ENCODE measurements at regions not wholly inside any gene's neighbourhood (a gene's known extent, or its start where the extent isn't known, plus 50 kb on each side); places are given as distances from the start of the nearest gene placed in this dataset. TPM values are rescaled to one million over a fixed set of nuclear protein-coding genes. Genes with fewer than 3 reads are reported as not detected.

- DNase-seq (ENCODE audit: low spot score in 2 of 2) = no peak
- FAIRE-seq = no peak
These were observed 65.3 kb upstream of the WDR1 start for GRCh38 chr4:10181745-10182445.

- FAIRE-seq (no peak), DNase-seq (ENCODE audit: low spot score in 2 of 2) (no peak)
These were observed 64.5 kb upstream of the WDR1 start for GRCh38 chr4:10180927-10181744.

- DNase-seq (ENCODE audit: low spot score in 2 of 2) = no peak
- no peak for FAIRE-seq
These were observed 64.0 kb upstream of the WDR1 start for GRCh38 chr4:10180603-10180926.

- FAIRE-seq (no peak), DNase-seq (ENCODE audit: low spot score in 2 of 2) (no peak)
These were observed 63.5 kb upstream of the WDR1 start for GRCh38 chr4:10179957-10180602.

GRCh38 chr4:10178763-10179162 lies 62.2 kb upstream of the WDR1 start:
- FAIRE-seq (no peak), DNase-seq (ENCODE audit: low spot score in 2 of 2) (no peak)

GRCh38 chr4:10175626-10176025 lies 59.0 kb upstream of the WDR1 start:
- FAIRE-seq (no peak), DNase-seq (ENCODE audit: low spot score in 2 of 2) (no peak)

- FAIRE-seq (no peak), DNase-seq (ENCODE audit: low spot score in 2 of 2) (no peak)
These were observed 57.5 kb upstream of the WDR1 start for GRCh38 chr4:10173754-10174749.

GRCh38 chr4:10173037-10173753 lies 56.6 kb upstream of the WDR1 start:
- no peak for DNase-seq (ENCODE audit: low spot score in 2 of 2)
- FAIRE-seq = no peak

GRCh38 chr4:10172278-10172921 lies 55.8 kb upstream of the WDR1 start:
- DNase-seq (ENCODE audit: low spot score in 2 of 2) (no peak), FAIRE-seq (no peak)

- DNase-seq (ENCODE audit: low spot score in 2 of 2) (no peak), FAIRE-seq (no peak)
These were observed 54.5 kb upstream of the WDR1 start for GRCh38 chr4:10171055-10171454.

GRCh38 chr4:10169839-10170387 lies 53.3 kb upstream of the WDR1 start:
- FAIRE-seq = no peak
- no peak for DNase-seq (ENCODE audit: low spot score in 2 of 2)

GRCh38 chr4:10168151-10168550 lies 51.6 kb upstream of the WDR1 start:
- FAIRE-seq (no peak), DNase-seq (ENCODE audit: low spot score in 2 of 2) (no peak)

- no peak for FAIRE-seq
- no peak for DNase-seq (ENCODE audit: low spot score in 2 of 2)
These were observed 50.6 kb upstream of the WDR1 start for GRCh38 chr4:10167201-10167600.

Small RNA genes lying in the stretch of these regions (small RNA-seq; reads per million reads assigned to genes)
- gene AC006499.8 = not detected

Measured in frontal cortex (tissue), 4 donors.